OCI-LY1 (cell line): ENCODE measurements at regions not wholly inside any gene's neighbourhood (a gene's known extent, or its start where the extent isn't known, plus 50 kb on each side); places are given as distances from the start of the nearest gene placed in this dataset.

Experiments used
- H2AFZ ChIP-seq: fragments of 200-600 bp; sonication (generic), shearing (Covaris generic); 2 replicates; pipeline ENCODE4 v1.6.0; 2014; ENCODE audit warnings: antibody characterized with exemption, mild to moderate bottlenecking, low read length
- H3F3A ChIP-seq: fragments of 200-600 bp; sonication (generic), shearing (Covaris generic); 2 replicates; pipeline ENCODE4 v1.6.0; 2014; ENCODE audit warnings: mild to moderate bottlenecking, antibody characterized with exemption, low read length, moderate library complexity; ENCODE audit not compliant: insufficient read depth
- H3K27ac ChIP-seq: fragments of 200-600 bp; sonication (generic); 2 replicates; pipeline ENCODE4 v1.5.1; 2014; ENCODE audit warnings: low read length, mixed run types, mild to moderate bottlenecking, low read depth; ENCODE audit not compliant: poor library complexity, severe bottlenecking
- H3K27me3 ChIP-seq: fragments of 200-600 bp; sonication (generic); 2 replicates; pipeline ENCODE4 v1.6.0; 2014; ENCODE audit warnings: antibody characterized with exemption, mild to moderate bottlenecking, low read length, moderate library complexity; ENCODE audit not compliant: insufficient read depth
- H3K36me3 ChIP-seq: fragments of 200-600 bp; sonication (generic); 2 replicates; pipeline ENCODE4 v1.6.1; 2014; ENCODE audit warnings: mild to moderate bottlenecking, antibody characterized with exemption, low read length, moderate library complexity, mixed read lengths; ENCODE audit not compliant: insufficient read depth
- H3K4me1 ChIP-seq: fragments of 200-600 bp; sonication (generic); 2 replicates; pipeline ENCODE4 v1.5.1; 2014; ENCODE audit warnings: mild to moderate bottlenecking, low read length, moderate library complexity; ENCODE audit not compliant: insufficient read depth, severe bottlenecking
- H3K4me2 ChIP-seq: fragments of 200-600 bp; sonication (generic), shearing (Covaris generic); 2 replicates; pipeline ENCODE4 v1.6.1; 2014; ENCODE audit warnings: low read length
- H3K4me3 ChIP-seq: fragments of 200-600 bp; sonication (generic); 2 replicates; pipeline ENCODE4 v1.5.1; 2014; ENCODE audit warnings: low read length, low read depth, mild to moderate bottlenecking, mixed read lengths; ENCODE audit not compliant: poor library complexity, severe bottlenecking
- H3K79me2 ChIP-seq: fragments of 200-600 bp; shearing (Covaris generic); 2 replicates; pipeline ENCODE4 v1.6.1; 2016; ENCODE audit warnings: mixed run types, low read length, mixed read lengths; ENCODE audit not compliant: insufficient read depth
- H3K9ac ChIP-seq: fragments of 200-600 bp; sonication (generic), shearing (Covaris generic); 2 replicates; pipeline ENCODE4 v1.6.1; 2014; ENCODE audit warnings: mild to moderate bottlenecking, low read length, mixed read lengths
- H3K9me2 ChIP-seq: fragments of 200-600 bp; sonication (generic), shearing (Covaris generic); 2 replicates; pipeline ENCODE4 v1.6.1; 2014; ENCODE audit warnings: low read depth, mild to moderate bottlenecking, low read length, mixed read lengths
- H3K9me3 ChIP-seq: fragments of 200-600 bp; shearing (Covaris generic); 2 replicates; pipeline ENCODE4 v1.6.1; 2014; ENCODE audit warnings: low read length, mixed read lengths
- H4K20me1 ChIP-seq: fragments of 200-600 bp; sonication (generic), shearing (Covaris generic); 2 replicates; pipeline ENCODE4 v1.6.0; 2016; ENCODE audit warnings: mild to moderate bottlenecking, low read length; ENCODE audit not compliant: insufficient read depth
- CTCF ChIP-seq: fragments of 200-600 bp; sonication (generic), shearing (Covaris generic); IDR thresholded peaks from 2 replicates; pipeline ENCODE4 v1.5.1; 2017; ENCODE audit warnings: mild to moderate bottlenecking, antibody characterized with exemption, low read length, moderate library complexity, mixed read lengths
- EZH2 ChIP-seq: fragments of 200-600 bp; sonication (generic), shearing (Covaris generic); IDR thresholded peaks from 2 replicates; pipeline ENCODE4 v1.8.0; 2017; ENCODE audit warnings: borderline replicate concordance, mixed run types, mild to moderate bottlenecking, antibody characterized with exemption, low read length, moderate library complexity, mixed read lengths

DNA sequence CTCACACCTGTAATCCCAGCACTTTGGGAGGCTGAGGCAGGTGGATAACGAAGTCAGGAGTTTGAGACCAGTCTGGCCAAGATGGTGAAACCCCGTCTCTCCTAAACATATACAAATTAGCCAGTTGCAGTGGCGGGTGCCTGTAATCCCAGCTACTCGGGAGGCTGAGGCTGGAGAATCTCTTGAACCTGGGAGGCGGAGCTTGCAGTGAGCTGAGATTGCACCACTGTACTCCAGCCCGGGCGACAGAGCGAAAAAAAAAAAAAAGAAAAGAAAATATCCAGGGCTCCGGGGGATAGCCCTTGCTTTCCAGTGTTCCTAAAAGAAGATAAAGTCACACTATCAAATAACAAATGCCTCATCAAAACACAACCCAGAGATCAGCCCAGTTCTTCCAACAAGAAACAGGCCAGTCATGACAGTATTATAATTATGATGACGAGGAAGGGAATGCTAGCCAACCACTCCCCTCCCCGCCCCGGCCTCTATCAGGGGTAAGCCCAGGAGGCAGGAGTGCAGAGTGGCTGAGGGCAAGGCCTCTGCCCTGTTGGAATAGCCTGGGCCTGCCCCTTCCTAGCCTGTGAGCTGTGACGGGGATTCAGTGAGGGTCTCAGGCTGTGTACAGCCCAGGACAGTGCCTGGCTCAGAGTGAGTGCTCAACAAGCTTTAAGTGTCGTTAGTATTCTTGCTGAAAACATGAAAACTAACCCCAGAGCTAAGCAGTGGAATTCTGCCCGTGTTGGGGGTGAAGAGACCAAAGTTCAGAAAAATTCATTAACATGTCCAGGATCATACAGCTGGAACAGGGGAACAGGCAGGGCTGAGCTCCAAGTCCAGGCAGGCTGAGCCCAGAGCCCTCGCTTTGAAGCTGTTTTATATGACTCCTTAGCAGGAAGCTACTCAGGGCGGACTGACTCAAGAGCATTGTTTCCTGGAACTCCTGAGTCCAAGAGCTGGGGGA, 54.3 kb downstream of the FAM241B start:
- H3K27me3 ChIP-seq: no peaks in the 10 kb centered on the region

DNA sequence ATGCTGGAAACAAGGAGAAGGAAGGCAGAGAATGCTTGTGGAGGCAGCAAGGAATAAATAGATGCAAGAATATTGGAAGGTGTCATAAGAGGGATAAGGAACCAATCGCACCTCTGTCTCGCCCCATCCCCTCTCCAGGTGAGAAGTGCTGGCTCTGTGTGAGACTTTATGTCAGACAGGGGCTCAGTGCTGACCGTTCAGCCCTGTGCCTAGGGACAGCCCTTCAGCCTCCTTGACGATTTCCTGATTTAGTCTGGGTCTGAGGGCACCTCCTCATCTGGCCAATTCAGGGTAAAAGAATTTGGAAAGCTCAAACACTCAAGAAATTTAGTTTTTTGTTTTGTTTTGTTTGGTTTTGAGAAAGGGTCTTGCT, 54.9 kb downstream of the FAM241B start:
- Histone ChIP-seq H3K9me3 (no peaks in the 10 kb centered on the region), H3K4me1 (no peaks in the 10 kb centered on the region), H3K27ac (no peak overlapping the region), H3K79me2 (no peaks in the 10 kb centered on the region), H3K27me3 (no peaks in the 10 kb centered on the region), H3K4me3 (no peak overlapping the region), H2AFZ (no peak overlapping the region), H3K9me2 (no peaks in the 10 kb centered on the region), H3K36me3 (no peaks in the 10 kb centered on the region), H3K9ac (no peak overlapping the region), H3F3A (no peaks in the 10 kb centered on the region), H4K20me1 (no peaks in the 10 kb centered on the region), H3K4me2 (no peak overlapping the region)
- TF ChIP-seq CTCF (no peak), EZH2 (no peak)

More for the DNA sequence above, 54.3 kb downstream of the FAM241B start:
- no peaks in the 10 kb centered on the region for H4K20me1 ChIP-seq
- H3K27ac ChIP-seq: no peak overlapping the region
- H3K36me3 ChIP-seq: no peaks in the 10 kb centered on the region
- H3K4me1 ChIP-seq: no peaks in the 10 kb centered on the region
- H3K79me2 ChIP-seq: no peaks in the 10 kb centered on the region
- no peaks in the 10 kb centered on the region for H3K9me2 ChIP-seq
- H3K4me3 ChIP-seq: no peak overlapping the region
- H3F3A ChIP-seq: no peaks in the 10 kb centered on the region
- no peak overlapping the region for H3K4me2 ChIP-seq
- no peaks in the 10 kb centered on the region for H3K9me3 ChIP-seq
- H3K9ac ChIP-seq: no peak overlapping the region
- TF ChIP-seq EZH2: no peak
- TF ChIP-seq CTCF: no peak
- no peak overlapping the region for H2AFZ ChIP-seq

DNA sequence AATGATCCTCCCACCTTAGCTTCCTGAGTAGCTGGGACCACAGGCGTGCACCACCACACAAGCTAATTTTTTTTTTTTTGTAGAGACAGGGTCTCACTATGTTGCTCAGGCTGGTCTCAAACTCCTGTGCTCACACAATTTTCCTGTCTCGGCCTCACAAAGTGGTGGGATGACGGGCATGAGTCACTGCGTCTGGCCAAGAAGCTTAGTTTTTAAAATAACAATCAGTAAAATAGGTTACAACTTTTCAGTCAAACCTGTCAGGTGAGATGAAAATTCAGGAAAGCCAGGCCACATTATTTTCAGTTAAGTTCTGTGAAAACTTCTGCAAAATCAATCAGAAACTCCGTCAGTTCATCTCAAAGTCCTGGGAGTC, 55.4 kb downstream of the FAM241B start:
- Histone ChIP-seq H3K4me3 (no peak overlapping the region), H3K4me1 (no peaks in the 10 kb centered on the region), H3K36me3 (no peaks in the 10 kb centered on the region), H3K27me3 (no peaks in the 10 kb centered on the region), H3K4me2 (no peak overlapping the region), H3F3A (no peaks in the 10 kb centered on the region), H3K9me2 (no peaks in the 10 kb centered on the region), H4K20me1 (no peaks in the 10 kb centered on the region), H3K79me2 (no peaks in the 10 kb centered on the region), H3K27ac (no peak overlapping the region), H3K9ac (no peak overlapping the region), H2AFZ (no peak overlapping the region), H3K9me3 (no peaks in the 10 kb centered on the region)
- TF ChIP-seq EZH2: no peak
- TF ChIP-seq CTCF: no peak
